ENCODE measurements at regions not wholly inside any gene's neighbourhood (a gene's known extent, or its start where the extent isn't known, plus 50 kb on each side); places are given as distances from the start of the nearest gene placed in this dataset.

DNA sequence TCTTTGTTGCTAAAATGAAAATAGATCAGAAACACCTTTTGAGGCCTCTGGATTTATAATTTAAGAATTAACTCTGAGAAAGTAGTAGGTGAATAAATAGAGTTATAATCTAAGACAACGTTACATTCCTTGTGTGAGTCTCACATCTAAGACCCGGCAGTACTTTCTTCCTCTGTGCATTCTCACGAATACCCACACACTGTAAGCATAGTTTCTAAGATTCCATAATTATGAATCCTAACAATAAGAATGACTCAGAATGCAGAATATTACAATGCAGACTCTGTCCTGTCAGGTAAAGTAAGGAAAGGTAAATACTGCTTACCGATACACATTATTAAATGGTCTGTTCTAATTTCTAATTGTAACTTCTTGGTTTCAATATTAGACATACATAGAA, 257.7 kb upstream of the CNTN6 start:
- TF ChIP-seq POLR2AphosphoS5 (IDR thresholded peaks at IDR 0.05) (no peak), EP300 (IDR thresholded peaks at IDR 0.05) (no peak)
- TF ChIP-seq, protein P1, sequence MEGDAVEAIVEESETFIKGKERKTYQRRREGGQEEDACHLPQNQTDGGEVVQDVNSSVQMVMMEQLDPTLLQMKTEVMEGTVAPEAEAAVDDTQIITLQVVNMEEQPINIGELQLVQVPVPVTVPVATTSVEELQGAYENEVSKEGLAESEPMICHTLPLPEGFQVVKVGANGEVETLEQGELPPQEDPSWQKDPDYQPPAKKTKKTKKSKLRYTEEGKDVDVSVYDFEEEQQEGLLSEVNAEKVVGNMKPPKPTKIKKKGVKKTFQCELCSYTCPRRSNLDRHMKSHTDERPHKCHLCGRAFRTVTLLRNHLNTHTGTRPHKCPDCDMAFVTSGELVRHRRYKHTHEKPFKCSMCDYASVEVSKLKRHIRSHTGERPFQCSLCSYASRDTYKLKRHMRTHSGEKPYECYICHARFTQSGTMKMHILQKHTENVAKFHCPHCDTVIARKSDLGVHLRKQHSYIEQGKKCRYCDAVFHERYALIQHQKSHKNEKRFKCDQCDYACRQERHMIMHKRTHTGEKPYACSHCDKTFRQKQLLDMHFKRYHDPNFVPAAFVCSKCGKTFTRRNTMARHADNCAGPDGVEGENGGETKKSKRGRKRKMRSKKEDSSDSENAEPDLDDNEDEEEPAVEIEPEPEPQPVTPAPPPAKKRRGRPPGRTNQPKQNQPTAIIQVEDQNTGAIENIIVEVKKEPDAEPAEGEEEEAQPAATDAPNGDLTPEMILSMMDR (IDR thresholded peaks at IDR 0.05), result no peak

Data from gastroesophageal sphincter (tissue), 3 donors.